ENCODE measurements at regions not wholly inside any gene's neighbourhood (a gene's known extent, or its start where the extent isn't known, plus 50 kb on each side); places are given as distances from the start of the nearest gene placed in this dataset.
A peak's percentile ranks its signal among the peaks of the same experiment; 100 is the strongest.

DNA sequence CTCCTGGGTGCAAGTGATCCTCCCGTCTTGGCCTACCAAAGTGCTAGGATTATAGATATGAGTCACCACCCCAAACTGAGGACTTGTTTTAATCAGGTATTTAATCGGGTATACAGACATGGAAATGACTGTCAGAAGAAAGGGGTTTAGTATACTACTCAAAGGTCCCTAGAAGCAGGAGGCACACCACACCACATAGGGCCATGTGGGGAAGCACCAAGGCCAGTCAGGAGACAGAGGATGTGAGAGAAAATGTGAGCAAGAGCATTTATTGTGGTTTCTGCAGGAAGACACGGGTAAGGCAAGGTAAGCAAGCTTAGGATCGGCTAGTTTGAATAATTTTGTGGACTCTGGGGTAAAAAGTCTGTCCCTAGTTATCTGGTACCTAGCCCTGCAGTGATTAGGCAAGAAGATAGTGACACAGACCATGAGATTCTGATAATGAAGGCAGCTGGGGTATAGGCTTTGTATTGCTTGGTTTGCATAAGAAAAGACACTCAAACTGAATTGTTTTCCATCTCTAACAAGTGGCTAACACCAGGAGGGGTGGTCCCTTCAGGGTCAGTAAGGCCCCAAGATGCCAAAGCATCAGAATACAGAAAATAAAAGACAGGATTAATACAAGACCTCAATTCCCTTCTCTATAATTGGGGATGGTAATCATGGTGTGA lies 408.8 kb upstream of the F9 start:
- H3K27me3 Mint-ChIP-seq (ENCODE audit: insufficient read depth): no peaks in the 10 kb centered on the region

DNA sequence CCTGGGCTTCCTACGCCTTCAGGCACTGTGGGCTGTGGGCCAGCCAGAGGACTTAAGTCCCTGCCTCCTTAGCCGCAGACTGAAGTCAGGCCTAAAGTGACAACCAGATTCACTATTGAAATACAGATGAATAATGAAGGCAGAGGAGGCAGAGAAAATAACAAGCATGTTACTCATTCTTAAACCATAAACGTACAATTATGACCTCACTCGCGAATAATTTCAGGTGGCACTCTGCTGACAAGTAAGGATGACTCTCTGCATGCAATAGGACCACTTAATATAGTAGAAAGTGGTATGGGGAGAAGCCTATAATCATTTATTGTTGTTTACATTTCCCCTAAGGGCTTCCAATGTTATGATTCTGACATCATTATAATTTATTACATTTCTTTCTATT lies 409.2 kb upstream of the FGF13 start:
- peaks cover 9% of the 10 kb centered on the region for H3K36me3 ChIP-seq (ENCODE audit: control insufficient read depth, insufficient read depth, low read length)
- H3K9me3 Mint-ChIP-seq: peaks cover 7% of the 10 kb centered on the region
- H3K27me3 ChIP-seq (ENCODE audit: control insufficient read depth, insufficient read depth, low read length, poor library complexity, severe bottlenecking): no peaks in the 10 kb centered on the region
- peaks cover 15% of the 10 kb centered on the region for H3K4me1 Mint-ChIP-seq
- H3K4me3 Mint-ChIP-seq: no peak overlapping the region
- no peak overlapping the region for H3K4me3 ChIP-seq (ENCODE audit: low read length)
- H3K36me3 Mint-ChIP-seq (ENCODE audit: low read depth): peaks cover 16% of the 10 kb centered on the region
- DNase-seq: no peak
- H3K9me3 ChIP-seq (ENCODE audit: control insufficient read depth, low read length): peaks cover 5% of the 10 kb centered on the region
- no peaks in the 10 kb centered on the region for H3K4me1 ChIP-seq (ENCODE audit: control insufficient read depth, insufficient read depth, low read length)
- H3K9ac ChIP-seq (ENCODE audit: extremely low read depth, low read length, poor library complexity, severe bottlenecking): no peak overlapping the region
- no peaks in the 10 kb centered on the region for H3K27me3 Mint-ChIP-seq (ENCODE audit: insufficient read depth)
- no peak overlapping the region for H3K27ac ChIP-seq (ENCODE audit: low read depth, low read length)
- TF ChIP-seq, protein P1, sequence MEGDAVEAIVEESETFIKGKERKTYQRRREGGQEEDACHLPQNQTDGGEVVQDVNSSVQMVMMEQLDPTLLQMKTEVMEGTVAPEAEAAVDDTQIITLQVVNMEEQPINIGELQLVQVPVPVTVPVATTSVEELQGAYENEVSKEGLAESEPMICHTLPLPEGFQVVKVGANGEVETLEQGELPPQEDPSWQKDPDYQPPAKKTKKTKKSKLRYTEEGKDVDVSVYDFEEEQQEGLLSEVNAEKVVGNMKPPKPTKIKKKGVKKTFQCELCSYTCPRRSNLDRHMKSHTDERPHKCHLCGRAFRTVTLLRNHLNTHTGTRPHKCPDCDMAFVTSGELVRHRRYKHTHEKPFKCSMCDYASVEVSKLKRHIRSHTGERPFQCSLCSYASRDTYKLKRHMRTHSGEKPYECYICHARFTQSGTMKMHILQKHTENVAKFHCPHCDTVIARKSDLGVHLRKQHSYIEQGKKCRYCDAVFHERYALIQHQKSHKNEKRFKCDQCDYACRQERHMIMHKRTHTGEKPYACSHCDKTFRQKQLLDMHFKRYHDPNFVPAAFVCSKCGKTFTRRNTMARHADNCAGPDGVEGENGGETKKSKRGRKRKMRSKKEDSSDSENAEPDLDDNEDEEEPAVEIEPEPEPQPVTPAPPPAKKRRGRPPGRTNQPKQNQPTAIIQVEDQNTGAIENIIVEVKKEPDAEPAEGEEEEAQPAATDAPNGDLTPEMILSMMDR (conservative IDR thresholded peaks at IDR 0.05): no peak
- WGBS, 2 experiments (ENCODE audit: insufficient coverage in 1 of 2, insufficient read length in 1 of 2): 83 to 96% methylated on average over 1 to 5 of the region's 5 CpGs
- no peak overlapping the region for H3K27ac Mint-ChIP-seq

More for the DNA sequence above, 408.8 kb upstream of the F9 start:
- H3K4me1 Mint-ChIP-seq: peaks cover 17% of the 10 kb centered on the region
- 50% methylated on average over 4 of the region's 4 CpGs; no CpG with 5 or more reads in 1 of the 2 experiments for WGBS, 2 experiments (ENCODE audit: insufficient coverage in 1 of 2, insufficient read length in 1 of 2)
- H3K4me3 Mint-ChIP-seq: no peak overlapping the region
- H3K36me3 ChIP-seq (ENCODE audit: control insufficient read depth, insufficient read depth, low read length): peaks cover 9% of the 10 kb centered on the region
- H3K27me3 ChIP-seq (ENCODE audit: control insufficient read depth, insufficient read depth, low read length, poor library complexity, severe bottlenecking): no peaks in the 10 kb centered on the region
- H3K9me3 ChIP-seq (ENCODE audit: control insufficient read depth, low read length): peaks cover 5% of the 10 kb centered on the region
- DNase-seq: no peak
- TF ChIP-seq, protein P1 (conservative IDR thresholded peaks at IDR 0.05): no peak
- H3K27ac ChIP-seq (ENCODE audit: low read depth, low read length): no peak overlapping the region
- no peak overlapping the region for H3K4me3 ChIP-seq (ENCODE audit: low read length)
- H3K9me3 Mint-ChIP-seq: peaks cover 7% of the 10 kb centered on the region
- peak overlapping the region; percentile 33 for H3K27ac Mint-ChIP-seq
- H3K36me3 Mint-ChIP-seq (ENCODE audit: low read depth): peaks cover 12% of the 10 kb centered on the region
- no peaks in the 10 kb centered on the region for H3K4me1 ChIP-seq (ENCODE audit: control insufficient read depth, insufficient read depth, low read length)
- no peak overlapping the region for H3K9ac ChIP-seq (ENCODE audit: extremely low read depth, low read length, poor library complexity, severe bottlenecking)

GRCh38 chrX:139113708-139114107 lies 402.2 kb upstream of the FGF13 start:
- WGBS, 2 experiments (ENCODE audit: insufficient coverage in 1 of 2, insufficient read length in 1 of 2): 95 to 100% methylated on average over 3 to 6 of the region's 6 CpGs
- no peaks in the 10 kb centered on the region for H3K9me3 ChIP-seq (ENCODE audit: control insufficient read depth, low read length)
- no peak overlapping the region for H3K4me3 ChIP-seq (ENCODE audit: low read length)
- H3K4me1 ChIP-seq (ENCODE audit: control insufficient read depth, insufficient read depth, low read length): no peaks in the 10 kb centered on the region
- Mint-ChIP-seq H3K4me1 (peaks cover 7% of the 10 kb centered on the region), H3K27me3 (ENCODE audit: insufficient read depth) (no peaks in the 10 kb centered on the region), H3K36me3 (ENCODE audit: low read depth) (peaks cover 14% of the 10 kb centered on the region), H3K9me3 (no peaks in the 10 kb centered on the region), H3K27ac (no peak overlapping the region), H3K4me3 (no peak overlapping the region)
- peaks cover 5% of the 10 kb centered on the region for H3K36me3 ChIP-seq (ENCODE audit: control insufficient read depth, insufficient read depth, low read length)
- TF ChIP-seq, protein P1 (conservative IDR thresholded peaks at IDR 0.05): no peak
- no peak for DNase-seq
- H3K9ac ChIP-seq (ENCODE audit: extremely low read depth, low read length, poor library complexity, severe bottlenecking): no peak overlapping the region
- H3K27ac ChIP-seq (ENCODE audit: low read depth, low read length): no peak overlapping the region
- no peaks in the 10 kb centered on the region for H3K27me3 ChIP-seq (ENCODE audit: control insufficient read depth, insufficient read depth, low read length, poor library complexity, severe bottlenecking)

Measured in endodermal cell (in vitro differentiated cells).